Activated CD4-positive, alpha-beta T cell treated with anti-CD3 and anti-CD28 coated beads, Interleukin-10, Interleukin-2, amounts not matched to agents 100 ng/mL and 50 ng/mL, durations not matched to agents 16 hours and 8 hours (primary cell): ENCODE measurements at regions not wholly inside any gene's neighbourhood (a gene's known extent, or its start where the extent isn't known, plus 50 kb on each side); places are given as distances from the start of the nearest gene placed in this dataset.
A peak's percentile ranks its signal among the peaks of the same experiment; 100 is the strongest.

Experiments
- DNase-seq: peaks from one replicate; pipeline ENCODE4 v3.0.0-alpha.2; 2020

DNA sequence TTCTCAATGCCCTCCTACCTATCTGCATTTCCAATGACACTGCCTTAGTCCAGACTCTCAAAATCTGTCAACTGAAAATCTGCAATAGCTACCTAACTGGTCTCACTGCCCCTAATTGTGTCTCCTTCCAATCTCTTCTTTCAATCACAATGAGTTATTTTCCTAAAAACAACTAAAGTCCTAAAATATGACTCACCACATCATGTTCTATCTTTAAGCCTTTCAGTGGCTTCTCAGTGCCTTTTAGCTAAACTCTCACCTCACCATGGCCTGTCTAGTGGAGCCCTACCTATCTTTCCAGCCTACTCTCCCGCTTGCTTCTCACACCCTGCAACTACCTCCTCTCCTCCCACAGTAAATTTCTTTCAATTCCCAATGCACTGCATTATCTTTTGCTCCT, 220.9 kb upstream of the PKDCC start:
- DNase-seq, result no peak

DNA sequence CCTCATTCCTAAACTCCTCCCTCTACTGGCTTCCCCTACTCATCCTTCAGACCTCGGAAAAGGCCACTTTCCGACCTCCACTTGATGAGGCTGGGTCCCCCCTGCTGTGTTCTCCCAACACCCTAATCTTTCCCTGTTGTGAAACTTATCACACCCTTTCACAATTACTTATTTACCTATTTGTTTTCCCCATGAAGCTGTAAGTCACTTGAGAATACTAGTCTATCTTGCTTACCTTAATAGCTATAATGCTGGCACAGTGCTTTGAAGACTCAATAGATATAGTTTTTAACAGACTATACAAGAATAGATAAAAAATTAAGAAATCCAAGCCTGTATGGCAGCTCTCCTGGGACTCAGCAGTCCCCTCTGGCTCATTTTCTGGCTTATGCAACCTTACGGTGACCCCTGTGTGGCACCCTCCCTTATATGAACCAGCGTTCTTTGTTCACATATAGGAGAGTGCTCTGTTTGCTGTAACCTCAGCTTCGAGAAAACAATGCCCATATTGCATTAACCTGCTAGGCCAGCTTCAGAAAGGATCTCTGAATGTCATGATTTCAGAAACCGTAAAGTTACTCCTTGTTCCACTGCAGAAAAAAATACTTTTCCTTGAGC, 220.4 kb upstream of the PKDCC start:
- DNase-seq, result no peak

DNA sequence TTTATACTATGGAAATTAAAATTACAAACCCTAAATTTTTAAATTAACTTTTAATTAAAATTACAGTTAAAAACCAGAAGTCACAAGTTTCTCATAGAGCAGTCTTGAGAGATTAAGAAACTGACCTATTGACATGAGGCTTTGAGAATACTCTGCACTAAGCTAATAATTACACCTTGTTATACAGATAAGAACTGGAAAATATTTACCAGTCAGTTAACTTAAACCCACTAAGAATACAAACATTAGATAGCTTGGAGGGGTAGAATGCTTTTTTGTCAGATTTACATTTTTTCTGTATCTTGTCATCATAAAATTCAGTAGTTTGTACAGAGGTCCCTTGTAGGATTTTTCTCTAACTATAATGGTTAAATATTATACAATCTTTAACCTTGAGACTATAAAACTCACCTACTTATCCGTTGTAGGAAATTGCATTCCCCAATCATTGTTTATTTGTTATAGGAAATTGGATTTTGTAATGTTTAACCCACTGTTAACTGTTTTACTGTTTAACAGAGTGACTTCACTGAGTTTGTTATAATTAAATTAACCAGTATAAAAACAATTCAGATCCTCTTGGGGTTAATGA, 219.7 kb upstream of the PKDCC start:
- DNase-seq, result no peak

DNA sequence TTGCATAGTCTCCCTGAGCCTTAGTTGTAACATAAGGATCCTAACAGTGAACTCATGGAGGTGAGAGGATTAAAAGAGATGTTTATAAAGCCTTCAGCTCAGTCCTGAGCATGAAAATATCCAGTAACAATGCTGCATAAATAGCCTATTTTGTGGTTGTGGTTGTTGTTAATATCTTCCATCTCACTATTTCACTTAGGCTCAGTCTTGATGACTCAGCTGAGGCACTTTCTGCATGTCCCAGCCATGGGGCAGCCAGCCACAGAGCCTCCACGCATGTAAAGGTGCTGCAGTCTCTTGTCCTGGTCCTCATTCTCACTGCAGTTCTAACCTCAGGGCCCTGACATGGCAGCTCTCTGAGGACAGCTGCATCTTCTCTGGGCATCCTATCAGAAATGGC, 218.8 kb upstream of the PKDCC start:
- no peak for DNase-seq

DNA sequence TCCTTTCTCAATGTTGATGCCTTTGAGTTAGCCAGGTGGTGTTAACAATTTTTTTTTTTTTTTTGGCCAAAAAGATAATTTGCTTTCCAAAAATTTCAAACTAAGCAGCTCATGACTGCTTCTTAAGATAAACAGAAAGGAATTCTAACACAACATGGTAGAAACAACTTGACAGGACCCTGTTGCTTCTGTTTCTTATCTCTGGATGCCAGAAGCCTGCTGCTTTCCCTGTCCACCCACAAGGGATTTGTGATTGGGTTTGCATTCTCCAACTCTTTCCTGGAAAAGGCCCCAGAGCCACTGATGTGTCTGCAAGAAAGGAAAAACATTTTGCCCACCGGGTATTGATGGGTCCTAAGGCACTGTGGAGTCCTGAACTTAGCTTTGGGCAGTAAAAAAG, 217.2 kb upstream of the PKDCC start:
- no peak for DNase-seq

DNA sequence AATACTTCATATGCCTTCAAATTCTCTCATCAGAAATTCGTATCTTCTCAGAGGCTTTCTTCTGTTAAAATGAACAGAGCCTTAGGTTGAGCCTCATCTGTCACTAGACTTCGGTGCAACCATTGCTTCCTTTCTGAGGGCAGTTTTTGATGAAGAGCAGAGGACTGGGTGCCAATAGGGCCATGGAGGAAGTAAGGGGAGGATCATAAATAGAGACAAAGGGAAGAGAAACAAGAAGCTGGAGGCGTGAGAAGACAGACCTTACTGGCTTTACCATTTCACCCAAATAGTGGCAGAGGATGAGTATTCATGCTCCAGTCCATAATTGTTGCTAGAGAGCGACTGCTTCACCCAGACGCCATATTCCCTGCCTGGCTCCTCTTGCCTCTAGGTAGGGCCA, 215.6 kb upstream of the PKDCC start:
- DNase-seq, result no peak

DNA sequence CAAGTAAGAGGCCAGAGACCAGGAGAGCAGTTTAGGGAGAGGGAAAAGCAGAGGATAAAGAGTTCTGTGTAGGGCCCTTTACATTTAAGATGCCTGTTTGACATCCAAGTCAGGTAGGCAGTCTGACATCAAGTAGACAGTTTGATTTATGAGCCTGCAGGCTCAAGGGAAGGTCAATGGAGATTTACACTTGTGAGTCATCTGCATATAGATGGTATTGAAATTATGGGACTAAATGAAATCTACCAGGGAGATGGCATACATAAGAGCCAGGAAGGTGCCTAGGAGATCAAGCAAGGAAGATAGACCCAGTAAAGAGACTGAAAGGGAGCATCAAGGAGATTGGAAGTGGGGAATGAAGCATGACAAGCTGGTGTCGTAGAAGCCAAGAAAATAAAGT, 212.4 kb upstream of the PKDCC start:
- no peak for DNase-seq

DNA sequence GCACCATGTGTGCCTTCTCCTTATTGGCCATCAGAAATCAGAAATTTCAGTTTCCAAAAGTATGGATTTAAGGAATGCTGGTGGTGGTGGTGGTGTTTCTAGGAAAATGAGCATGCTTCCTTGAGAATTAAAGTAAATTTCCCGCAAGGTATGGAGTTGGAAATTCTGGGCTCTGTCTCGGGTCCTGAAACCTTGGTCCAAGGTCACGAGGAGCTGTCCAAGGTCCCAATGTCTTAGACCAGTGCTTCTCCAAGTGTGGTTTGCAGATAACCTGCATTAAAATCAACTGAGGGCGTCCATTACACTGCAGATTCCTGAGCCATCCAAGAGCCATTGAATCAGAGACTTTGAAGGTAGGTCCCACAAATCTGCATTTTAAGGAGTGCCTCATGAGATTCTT, 210.9 kb upstream of the PKDCC start:
- peak; percentile 20 for DNase-seq

DNA sequence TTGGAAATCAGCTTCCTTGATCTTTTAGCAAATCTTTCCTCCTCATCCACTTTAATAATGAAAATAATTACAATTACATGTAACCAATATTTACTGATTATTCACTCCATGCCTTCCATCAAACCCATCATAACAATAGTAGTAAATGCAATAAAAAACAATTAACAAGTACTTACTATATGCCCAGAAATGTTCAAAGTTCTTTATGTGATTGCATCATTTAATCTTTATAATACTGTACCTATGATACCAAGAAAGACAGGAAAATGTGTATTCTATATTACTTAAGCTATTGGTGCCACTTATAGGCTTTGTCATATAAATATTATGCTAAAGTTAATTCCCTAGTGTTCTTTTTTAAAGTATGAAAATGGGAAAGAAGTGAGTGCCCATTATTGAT, 210.2 kb upstream of the PKDCC start:
- DNase-seq, result no peak

DNA sequence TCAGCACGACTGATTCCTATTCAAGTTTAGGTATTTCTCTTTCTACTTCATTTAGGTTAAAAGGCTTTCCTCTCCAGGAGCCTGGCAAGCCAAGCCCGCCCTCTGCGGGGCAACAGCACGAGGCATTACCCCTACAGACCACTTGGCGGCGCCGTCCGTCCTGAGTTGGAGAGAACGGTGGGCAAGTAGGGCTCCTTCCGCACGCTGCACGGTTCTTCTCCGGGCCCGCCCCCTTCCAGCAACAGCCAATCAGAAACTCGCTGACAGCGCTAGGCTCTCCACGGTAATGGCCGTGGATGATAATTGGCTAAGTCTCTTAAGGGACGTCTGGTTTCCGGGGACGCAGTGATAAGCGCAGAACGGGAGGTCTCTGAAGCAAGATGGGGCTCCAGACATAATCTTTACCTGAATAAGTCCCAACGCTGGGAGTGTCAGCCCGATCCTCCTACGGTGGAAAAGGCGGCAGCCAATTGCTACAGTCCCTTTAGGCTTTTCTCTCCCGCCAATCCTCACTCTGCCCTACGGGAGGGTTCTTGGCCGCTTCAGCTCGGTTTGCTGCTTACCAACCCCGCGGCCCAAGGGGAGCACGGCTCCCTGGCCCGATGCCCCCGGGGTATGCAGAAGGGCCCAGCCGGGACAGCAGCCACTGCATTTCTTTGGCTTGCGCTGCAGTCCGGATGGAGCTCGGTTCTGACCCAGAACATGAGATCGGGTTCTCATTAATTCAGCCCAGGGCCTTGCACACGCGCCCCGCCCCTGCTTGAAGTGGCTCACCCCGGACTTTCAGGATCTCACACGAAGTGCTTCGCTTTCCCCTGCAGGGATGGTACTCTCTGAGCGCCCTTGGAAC, 206.9 kb upstream of the PKDCC start:
- peak; percentile 98 for DNase-seq

DNA sequence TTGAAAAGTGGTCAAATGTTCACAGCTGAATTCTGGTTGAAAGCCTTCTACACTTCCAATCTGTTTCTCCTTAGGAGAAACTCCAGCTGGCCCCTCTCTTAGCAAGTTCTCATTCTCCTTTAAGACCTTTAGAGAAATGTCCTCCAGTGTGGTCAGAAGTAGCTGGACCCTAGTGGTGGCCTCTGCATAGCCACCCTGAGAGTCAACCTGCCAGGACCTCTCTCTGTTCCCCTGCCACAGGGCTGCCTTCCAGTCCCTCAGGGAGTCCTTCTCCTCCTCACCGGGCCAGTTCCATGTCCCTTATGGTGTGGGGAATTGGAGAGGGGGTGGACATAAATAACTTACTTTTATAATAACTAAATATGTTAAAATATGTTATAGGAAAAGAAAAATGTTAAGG, 200.9 kb upstream of the PKDCC start:
- no peak for DNase-seq

DNA sequence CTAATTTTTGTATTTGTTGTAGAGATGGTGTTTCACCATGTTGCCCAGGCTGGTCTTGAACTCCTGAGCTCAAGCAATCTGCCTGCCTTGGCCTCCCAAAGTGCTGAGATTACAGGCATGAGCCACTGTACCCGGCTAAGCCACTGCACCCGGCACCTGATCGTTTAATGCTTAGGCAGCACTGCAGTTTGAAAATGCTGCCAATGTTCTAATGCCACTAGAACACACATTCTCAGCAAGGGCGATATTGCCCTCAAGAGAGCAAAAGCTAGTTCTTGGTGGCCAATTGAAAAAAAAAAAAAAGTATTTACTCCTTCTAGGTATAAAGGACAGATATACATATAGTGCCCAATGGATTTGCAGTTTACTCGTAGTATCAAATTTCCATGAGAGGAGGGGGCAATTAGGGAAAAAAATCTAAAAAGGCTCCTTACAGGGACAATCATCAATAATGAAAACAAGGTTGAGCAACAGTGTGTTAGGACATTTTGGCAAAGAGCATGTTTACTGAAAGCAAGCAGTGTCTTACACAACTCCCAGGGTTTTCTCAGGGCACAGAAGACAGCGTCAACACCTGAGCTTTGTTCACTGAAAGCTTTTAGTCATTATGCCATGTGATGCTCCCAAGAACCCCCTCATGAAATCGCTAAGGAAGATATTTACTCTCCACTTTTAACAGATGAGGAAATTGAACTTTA, 199.9 kb upstream of the PKDCC start:
- DNase-seq, result no peak

DNA sequence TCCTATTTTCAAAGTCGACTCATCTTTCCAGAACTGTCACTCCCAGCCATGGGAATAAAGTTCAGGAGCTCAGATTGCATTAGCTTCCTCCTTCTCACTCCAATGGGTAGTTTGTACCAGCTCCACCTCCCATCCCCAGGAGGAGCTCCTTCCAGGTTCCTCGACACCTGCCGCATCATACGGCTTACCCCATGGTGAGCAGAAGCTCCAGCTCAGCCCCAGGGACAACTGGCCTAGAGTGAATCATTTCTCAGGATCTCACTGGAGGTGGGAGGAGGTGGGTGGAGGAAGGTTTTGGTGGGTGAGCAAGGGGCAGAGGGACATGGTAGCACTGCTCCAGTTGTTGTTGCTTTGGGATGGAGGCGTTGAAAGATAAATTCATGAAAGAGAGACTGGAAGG, 196.3 kb upstream of the PKDCC start:
- DNase-seq, result no peak

DNA sequence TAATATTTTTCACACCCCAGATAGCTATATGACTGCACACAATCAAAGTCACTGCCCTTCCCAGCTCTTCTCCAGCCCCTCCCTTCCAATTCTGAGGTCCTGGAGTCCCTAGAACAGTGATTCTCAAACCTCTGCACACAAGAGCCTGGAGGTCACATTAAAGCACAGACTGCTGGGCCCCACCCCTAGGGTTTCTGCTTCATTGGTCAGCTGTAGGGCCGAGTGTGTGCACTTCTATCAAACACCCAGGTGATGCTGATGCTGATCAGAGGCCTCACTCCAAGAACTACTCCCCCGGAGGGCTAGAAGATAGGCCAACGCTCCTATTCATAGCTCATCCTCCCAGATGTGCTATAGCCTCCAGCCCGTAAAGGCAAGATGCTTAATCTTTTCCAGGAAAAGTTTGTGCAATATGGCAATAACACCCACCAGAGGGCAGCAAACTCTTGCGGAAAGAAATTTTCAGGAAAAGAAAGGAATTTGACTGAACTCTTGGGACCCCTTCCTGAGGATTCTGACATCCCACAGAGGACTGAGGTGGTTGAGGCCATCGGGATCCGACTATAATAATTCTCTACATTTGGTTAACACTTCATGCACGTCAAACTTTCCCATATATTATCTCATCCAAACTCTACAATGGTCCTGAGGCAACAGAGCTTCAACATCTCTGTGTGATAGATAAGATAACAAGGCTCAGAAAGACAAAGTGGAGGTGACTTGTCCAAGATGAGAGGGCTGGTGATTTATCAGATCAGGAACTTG, 194.2 kb upstream of the PKDCC start:
- no peak for DNase-seq

DNA sequence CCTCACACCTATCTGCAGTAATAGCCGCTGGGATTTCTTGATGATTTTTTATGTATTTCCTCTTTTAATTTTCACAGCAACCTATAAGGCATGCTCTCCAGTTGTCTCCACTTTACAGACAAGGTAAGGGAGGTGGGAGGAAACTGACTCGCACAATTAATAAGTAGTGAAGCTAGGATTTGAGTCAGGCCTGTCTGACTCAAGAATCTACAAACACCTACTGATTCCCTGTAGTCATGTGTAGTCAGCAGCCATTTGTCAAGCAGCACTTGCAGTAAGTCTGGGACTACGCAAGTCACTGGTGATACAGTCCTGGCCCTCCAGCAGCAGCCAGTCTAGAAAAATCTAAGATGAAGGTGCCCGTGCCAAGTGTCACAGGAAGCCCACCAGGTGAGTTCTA, 193.6 kb upstream of the PKDCC start:
- peak; percentile 28 for DNase-seq

DNA sequence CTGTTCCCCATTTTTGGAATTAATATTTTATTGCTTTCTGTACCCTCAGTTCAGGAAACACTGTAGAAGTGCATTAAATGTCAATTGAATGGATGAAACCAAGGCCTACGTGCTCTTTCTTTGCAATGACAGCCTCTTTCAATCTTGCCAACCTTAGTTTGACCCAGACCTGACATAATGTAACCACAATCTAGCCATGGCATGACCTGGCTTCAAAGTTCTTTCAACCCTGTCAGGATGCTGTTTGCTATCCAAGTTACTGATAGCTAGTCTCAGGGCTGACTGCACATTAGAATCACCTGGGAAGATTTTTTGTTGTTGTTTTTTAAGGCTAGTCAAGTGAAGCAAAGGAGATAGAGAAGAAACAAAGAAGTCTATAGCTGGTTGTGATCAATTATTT, 190.9 kb upstream of the PKDCC start:
- DNase-seq, result no peak

DNA sequence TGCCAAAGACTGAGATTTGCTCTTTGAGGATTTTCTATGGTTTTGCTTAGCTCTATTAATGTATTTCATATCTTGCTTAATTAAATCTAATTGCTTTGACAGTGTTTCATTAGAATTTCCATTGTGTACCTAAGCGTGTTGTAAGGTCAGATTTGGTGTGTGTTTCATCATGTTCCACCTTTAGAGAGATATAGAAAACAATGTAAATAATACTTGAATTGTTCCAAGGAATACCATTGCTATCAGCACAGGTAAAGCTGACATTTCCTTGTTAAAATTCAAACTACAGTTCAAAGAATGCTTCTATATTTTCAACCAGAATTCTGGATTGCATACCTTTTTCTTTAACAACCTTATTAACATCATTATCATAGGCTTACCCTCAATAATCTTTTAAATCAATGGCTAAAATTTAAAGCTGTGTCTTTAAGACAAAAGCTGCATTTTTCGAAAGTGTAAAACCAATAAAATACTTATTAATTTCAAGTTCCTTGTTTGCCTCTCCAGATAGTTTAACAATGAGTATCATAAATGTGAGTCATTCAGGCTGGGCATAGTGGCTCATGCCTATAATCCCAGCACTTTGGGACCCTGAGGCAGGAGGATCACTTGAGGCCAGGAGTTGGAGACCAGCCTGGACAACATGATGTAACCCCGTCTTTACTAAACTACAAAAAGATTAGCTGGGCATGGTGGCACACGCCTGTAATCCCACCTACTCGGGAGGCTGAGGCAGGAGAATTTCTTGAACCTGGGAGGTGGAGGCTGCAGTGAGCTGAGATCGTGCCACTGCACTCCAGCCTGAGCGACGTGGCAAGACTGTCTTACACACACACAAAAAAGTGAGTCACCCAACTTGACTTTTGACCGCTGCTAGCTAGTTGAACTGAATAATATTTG, 188.0 kb upstream of the PKDCC start:
- no peak for DNase-seq

DNA sequence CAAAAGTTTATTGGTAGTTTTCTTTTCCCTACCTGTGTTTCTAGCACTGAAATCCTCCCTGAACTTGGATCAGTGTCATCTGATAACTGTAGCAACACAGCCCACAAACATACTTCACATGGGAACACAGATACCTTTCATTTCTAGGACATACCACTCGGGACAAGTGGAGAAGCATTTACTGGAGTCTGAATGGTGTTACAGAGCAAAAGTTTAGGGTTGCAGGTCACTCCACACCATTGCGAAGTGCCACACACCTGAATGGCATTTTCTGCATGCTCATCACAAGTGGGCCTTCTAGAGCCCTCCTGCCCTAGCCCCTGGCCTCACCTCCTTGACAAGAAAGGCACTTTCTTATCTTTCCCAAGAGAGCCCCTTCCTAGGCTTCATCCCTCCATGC, 184.8 kb upstream of the PKDCC start:
- no peak for DNase-seq

DNA sequence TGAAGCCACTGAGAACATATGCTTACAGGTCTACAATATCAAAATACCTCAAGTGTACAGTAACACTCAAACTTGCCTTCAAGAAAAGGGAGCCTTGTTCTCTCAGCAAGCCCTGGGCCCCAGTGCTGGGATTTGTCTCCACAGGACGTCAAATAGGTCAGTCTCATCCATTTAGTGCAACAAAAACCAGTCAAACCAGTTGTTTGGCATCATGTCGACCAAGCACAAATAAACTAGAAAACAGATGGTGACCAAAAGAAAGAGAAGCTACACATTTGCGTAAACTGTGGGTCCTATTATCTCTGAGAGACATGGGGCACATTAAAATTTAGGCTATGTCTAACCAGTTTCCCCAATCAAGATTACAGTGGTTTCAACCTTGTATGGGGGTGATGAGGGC, 182.6 kb upstream of the PKDCC start:
- no peak for DNase-seq

DNA sequence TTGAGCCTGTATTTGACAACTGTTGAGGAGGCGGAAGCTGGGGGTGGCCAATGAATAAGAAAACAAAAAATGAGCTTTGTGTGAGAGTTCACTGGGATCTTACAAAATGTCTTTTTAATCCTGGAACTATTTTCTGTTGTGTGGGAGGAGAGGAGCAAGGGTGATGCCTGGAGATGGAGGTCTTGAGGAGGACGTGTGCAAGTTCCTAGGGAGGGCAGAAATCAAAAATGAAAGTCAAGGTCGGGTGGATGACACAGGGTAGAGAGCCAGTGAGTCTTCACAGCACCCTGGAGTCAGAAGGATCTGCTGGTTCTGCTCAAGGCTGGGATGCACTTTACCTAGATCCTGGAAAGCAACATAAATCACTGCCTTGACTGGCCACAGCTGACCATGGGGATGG, 180.3 kb upstream of the PKDCC start:
- DNase-seq, result no peak

DNA sequence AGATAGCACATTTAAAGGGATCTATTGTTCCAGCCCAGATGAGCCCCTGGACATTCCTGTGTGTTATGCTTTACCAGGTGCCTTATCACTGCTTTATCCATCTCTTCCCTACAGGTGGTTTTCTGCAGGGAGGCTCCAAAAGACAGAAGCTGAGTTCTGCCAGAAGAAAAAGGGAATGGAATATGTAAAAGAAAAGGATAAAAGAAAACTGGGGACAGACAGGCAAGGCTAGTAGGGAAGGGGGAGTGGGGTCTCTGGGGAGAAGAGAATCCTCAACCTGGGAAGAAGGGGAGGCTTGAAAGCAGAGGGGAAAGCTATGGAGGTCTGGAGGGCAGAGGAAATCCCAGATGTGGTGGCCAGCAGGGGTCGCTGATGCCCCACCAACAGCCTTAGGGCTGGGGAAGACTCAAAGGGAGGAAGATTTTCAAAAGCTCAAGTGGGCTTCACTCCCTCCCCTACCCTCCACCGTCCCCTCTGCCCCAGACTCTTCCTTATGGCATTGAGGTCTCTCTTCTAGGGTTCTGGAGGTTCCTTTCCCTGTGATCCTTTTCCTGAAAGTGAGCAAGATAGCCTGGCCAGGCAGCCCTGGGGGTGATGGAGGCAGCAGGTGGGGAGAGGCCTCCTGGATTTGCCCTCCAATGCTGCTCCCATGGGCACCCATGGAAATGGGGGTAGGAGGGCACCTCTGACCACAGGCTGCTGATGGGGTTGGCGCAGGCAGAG, 178.1 kb upstream of the PKDCC start:
- DNase-seq, result peak; percentile 66
